HG03159 (cell line): ENCODE measurements at regions not wholly inside any gene's neighbourhood (a gene's known extent, or its start where the extent isn't known, plus 50 kb on each side); places are given as distances from the start of the nearest gene placed in this dataset.
"Not testable (repeated sequence)": the region's sequence is repeated elsewhere in the genome, so short reads cannot be mapped to it uniquely, and the experiment has no call there.

ENCODE experiments used
- ATAC-seq: cut with Tn5 transposase; IDR thresholded peaks from one replicate; pipeline ENCODE4 v1.9.1; 2021; ENCODE audit warnings: mild to moderate bottlenecking, moderate library complexity; ENCODE audit not compliant: unreplicated experiment

- ATAC-seq: no peak
Measured at GRCh38 chr2:111522231-111522768, 361.7 kb downstream of the ANAPC1 start.

GRCh38 chr2:111523009-111523408, 361.0 kb downstream of the ANAPC1 start:
- ATAC-seq: no peak

- not testable (repeated sequence) for ATAC-seq
Measured at GRCh38 chr2:111525026-111525425, 359.0 kb downstream of the ANAPC1 start.

GRCh38 chr2:111526041-111526639, 357.9 kb downstream of the ANAPC1 start:
- ATAC-seq: not testable (repeated sequence)

DNA sequence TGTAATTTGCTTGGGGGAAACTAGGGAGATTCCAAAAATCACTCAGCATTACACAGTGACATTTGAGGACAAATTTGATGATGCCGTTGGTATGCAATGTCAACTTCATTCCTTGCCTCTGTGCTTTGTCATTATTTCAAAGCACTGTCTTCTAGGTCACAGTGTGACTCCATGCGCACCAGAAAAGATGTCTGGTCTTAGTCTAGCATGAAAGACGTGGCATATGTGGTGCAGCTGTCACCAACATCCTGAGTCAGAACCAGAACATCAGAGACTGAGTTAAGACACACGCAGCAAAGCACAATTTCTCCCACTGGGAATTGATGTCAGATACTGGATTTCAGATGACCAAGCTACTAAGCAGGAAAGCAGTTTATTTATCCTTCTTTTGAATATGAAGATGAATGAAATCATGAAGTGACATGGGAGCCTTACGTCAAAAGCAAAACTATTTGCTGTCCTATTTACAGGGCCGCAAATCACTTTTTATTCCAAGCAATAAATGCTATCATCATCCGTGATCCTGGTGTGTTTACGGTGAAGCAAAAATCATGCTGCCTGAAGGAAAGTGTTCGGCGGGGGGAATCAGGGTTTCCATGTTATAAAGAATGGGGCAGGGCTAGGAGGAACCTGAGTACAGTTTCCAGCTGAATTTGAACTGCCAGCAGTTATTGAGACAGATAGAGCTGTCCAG, 356.1 kb downstream of the ANAPC1 start:
- not testable (repeated sequence) for ATAC-seq

DNA sequence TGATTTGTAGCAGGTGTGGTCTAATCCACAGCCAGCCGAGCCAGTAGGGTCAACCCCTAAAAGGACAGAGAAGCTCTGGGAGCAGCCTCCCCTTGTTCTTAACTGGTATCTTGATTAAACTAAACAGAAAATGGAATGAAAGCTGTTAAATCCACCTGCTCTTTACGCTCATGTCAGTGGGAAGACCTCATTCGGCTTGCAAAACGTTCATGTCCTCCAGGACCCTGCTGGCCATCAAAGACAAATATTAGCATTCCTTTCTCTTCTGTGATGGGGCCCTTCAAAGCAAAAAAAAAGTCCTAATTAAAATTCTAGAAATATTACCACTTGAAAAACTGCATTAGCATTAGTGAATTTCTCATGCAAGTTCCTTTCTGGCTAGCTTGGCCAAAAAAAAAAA, 355.0 kb downstream of the ANAPC1 start:
- not testable (repeated sequence) for ATAC-seq

DNA sequence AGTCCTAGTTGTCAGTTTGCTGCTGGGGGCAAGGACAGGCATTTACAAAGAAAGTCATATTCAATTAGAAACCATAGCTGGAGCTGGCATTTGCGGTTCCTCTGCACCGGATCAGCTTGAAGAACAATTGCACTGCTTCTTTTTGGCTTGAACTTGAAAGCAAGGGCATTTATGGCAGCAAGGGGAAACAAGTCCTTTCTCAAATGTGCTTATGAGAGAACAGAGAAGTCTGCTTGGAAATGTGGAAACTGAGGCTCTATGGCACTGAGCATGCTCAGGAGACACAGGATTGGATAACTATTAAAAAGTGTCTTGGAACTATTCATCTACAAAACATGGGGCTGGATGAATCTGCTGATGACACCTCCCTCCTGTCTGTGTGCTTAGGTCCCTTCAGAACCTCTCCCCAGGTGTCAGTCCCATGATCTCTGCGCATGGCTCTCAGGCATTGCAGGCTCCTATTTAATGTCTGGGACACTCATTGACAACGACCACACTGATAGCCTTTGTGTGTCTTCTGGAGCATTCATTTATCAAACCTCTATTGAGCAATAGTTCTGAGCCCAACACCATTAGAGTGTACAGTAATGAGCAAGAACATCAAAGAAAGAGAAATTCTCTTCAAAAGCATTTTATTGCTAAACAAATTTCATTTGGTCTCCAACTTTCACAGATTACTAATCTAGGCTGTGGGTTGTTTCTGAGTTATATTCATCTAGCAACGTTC, 353.6 kb downstream of the ANAPC1 start:
- ATAC-seq: not testable (repeated sequence)

- not testable (repeated sequence) for ATAC-seq
Measured at GRCh38 chr2:111532682-111533556, 351.1 kb downstream of the ANAPC1 start.

GRCh38 chr2:111533557-111534247, 350.3 kb downstream of the ANAPC1 start:
- not testable (repeated sequence) for ATAC-seq

DNA sequence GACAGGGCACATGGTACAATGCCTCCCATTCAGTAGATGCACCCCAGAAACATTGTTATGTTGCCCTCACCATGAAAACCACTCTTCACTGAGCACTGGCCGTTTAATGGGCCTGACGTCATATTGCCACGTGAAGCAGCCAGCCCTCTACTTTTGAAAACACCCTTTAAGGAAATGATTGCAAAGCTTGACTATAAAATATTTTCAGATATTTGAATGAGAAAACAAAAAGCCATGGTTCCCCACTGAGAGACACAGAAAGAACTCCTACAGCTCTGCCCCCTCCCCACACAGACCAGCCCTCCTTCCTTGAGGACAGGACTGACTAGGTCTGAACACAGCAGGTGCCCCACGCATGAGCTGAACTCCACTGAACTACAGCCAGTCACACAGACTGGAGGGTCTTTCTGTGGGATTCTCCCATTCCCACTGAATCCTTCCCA, 349.1 kb downstream of the ANAPC1 start:
- no peak for ATAC-seq

GRCh38 chr2:111535404-111535803, 348.6 kb downstream of the ANAPC1 start:
- no peak for ATAC-seq

DNA sequence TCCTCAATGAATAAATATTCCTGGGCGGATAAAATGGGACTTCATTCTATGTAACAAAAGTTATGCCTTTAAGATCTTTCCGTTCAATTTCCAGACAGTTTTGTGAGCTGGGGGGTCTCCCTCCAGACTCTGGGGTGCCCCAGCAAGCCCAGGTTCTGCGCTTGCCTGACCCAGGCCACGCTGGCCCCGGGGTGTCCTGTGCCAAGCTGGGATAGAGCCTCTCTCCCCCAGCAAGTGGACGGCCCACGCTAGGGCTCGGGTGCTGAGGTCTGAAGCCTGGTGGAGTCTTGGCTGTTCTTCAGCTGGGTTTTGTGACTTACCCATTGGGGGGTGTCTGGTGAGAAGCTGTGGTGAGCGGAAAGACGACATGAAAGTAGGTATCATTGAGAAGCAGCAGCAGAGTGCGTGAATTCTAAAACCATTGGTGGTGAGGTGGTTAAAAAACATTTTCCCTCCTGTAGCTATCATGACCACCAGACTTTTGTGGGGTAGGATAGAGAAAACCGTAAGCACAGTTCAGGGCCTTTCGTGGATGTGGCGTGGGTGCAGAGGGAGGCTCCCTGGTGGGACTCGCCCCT, 346.8 kb downstream of the ANAPC1 start:
- ATAC-seq: no peak

DNA sequence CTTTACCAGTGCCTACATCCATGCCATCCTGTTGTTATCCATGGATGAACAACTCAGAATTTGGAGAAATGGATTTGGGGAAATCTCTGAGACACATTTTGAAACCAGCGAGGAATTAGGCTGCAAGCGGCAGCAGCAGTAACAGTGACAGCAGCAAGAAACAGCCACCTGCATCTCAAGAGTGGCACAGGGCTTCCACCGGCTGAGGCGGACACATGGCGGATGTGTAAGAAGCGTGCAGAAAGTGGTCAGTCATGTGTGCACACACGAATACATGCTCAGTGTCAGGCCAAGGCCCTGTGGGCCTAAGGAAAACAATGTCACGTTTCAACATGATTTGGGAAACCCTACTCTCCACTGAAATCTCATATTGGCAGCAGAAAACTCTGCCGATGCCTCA, 344.0 kb downstream of the ANAPC1 start:
- ATAC-seq: not testable (repeated sequence)

DNA sequence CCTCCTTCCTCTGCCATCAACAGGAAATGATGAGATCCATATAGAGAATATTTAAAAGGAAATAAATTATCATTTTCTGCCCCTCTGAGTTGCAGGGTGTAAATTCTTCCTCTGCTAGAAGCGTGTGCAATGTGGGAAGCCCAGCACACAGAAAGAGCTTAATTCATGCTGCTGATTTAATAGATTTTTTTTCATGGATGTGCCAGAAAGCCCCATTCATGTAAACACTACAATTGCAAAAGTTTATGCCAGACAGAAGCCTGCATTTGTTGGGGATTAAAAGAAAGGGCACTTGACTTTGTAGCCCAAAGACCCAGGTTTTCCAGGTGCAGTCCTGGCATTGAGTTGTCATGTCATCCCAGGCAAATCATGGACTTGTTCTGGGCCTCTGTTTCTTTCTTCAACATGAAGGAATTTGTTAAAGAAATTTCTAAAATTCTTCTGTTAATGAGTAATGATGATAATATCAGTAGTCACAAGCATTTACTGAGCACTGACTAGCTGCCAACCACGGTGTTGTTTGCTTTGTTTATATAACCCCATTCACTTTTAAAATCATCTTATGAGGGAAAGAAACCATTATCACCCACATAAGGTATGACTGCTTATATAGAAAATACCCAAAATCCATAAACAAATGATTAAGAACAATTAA, 341.7 kb downstream of the ANAPC1 start:
- ATAC-seq: not testable (repeated sequence)

DNA sequence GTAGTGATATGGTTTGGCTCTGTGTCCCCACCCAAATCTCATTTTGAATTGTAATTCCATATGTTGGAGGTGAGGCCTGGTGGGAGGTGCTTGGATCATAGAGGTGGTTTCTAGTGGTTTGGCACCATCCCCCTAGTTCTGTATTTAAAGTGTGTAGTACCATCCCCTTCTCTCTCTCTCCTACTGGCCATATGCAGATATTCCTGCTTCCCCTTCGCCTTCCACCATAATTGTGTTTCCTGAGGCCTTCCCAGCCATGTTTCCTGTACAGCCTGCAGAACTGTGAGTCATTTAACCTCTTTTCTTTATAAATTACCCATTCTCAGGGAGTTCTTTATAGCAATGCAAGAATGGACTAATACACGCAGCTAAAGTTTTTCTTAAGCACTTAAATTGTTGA, 340.0 kb downstream of the ANAPC1 start:
- not testable (repeated sequence) for ATAC-seq

- ATAC-seq: not testable (repeated sequence)
Measured at GRCh38 chr2:111545723-111546431, 338.1 kb downstream of the ANAPC1 start.

DNA sequence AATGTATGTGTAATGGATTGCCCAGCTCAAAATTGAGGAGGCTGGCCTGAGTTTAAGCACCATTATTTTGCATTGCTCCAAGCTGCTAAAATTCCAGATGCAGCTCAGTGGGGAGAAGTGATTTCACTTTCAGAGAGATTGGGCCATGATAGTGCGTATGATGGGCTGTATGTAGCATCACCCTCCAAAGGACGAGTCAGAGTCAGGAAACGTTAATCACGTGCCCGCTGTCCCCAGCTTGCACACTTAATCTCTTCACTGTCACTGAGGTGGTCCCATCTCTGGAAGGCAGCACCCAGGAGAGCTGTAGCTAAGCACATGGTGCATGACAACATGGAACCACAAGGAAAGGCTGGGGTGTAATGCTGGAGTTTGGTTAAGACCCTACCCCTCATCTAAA, 337.4 kb downstream of the ANAPC1 start:
- ATAC-seq: not testable (repeated sequence)

GRCh38 chr2:111549174-111549573, 334.8 kb downstream of the ANAPC1 start:
- ATAC-seq: not testable (repeated sequence)
